GM12878 (cell line): ENCODE measurements at regions not wholly inside any gene's neighbourhood (a gene's known extent, or its start where the extent isn't known, plus 50 kb on each side); places are given as distances from the start of the nearest gene placed in this dataset.

Experiments used
- ATAC-seq: fragments of 200-7000 bp; cut with Tn5 transposase; 3 replicates; pipeline ENCODE4 v1.9.1; 2020; ENCODE audit warnings: mild to moderate bottlenecking, moderate library complexity
- BruUV-seq: library from RNA; stranded (reverse); fragments of 400-500 nt; replicated peaks from 2 replicates; lab custom pipeline; 2021; lab: Mats Ljungman, UMichigan
- CTCF ChIA-PET: fragments of 300-600 bp; sonication (Branson Sonifier 250); formaldehyde crosslinking; extraction: SDS; loops from one replicate; lab custom pipeline; 2021; ENCODE audit warnings: inconsistent platforms; lab: Yijun Ruan, JAX
- POLR2A ChIA-PET: fragments of 350-600 bp; formaldehyde crosslinking; extraction: SDS; loops from one replicate; lab custom pipeline; 2021; ENCODE audit warnings: inconsistent platforms; lab: Charles Lee
- RAD21 ChIA-PET: fragments of 300-600 bp; sonication (Branson Sonifier 250); formaldehyde crosslinking; loops from one replicate; lab custom pipeline; 2023; ENCODE audit warnings: antibody characterized with exemption; ENCODE audit not compliant: unreplicated experiment; lab: Charles Lee
- SMC1A ChIA-PET: fragments of 300-600 bp; sonication (Branson Sonifier 250); formaldehyde crosslinking; loops from one replicate; lab custom pipeline; 2023; ENCODE audit not compliant: unreplicated experiment, uncharacterized antibody; lab: Charles Lee
- DNase-seq: peaks from one replicate; pipeline ENCODE4 v3.0.0-alpha.2; 2011; ENCODE audit warnings: low read depth, low spot score
- FAIRE-seq: peaks from 3 replicates; lab custom pipeline; 2011; peaks lifted over from hg19 to GRCh38; lab: Jason Lieb, UNC
- H2AFZ ChIP-seq: 2 replicates; pipeline ENCODE4 v1.6.0; 2011; ENCODE audit warnings: low read depth, low read length, control low read depth; ENCODE audit not compliant: control insufficient read depth
- H3K27ac ChIP-seq: 2 replicates; pipeline ENCODE4 v1.5.1; 2011; ENCODE audit warnings: control low read depth; ENCODE audit not compliant: control insufficient read depth, insufficient read depth
- H3K27me3 ChIP-seq, 2 experiments: replicated peaks in 1 of 2; 2 replicates each; pipeline versions ENCODE4 v1.6.0 to v1.6.1; 2011; ENCODE audit warnings: low read length in 1 of 2; ENCODE audit not compliant: control insufficient read depth in 2 of 2, insufficient read depth in 2 of 2
- H3K36me3 ChIP-seq, 2 experiments: 2 replicates each; pipeline ENCODE4 v1.5.1; 2011; ENCODE audit warnings: low read length in 1 of 2; ENCODE audit not compliant: control insufficient read depth in 2 of 2, insufficient read depth in 2 of 2
- H3K4me1 ChIP-seq: 2 replicates; pipeline ENCODE4 v1.6.1; 2011; ENCODE audit warnings: mild to moderate bottlenecking, low read length, moderate library complexity, mixed read lengths; ENCODE audit not compliant: control insufficient read depth, insufficient read depth
- H3K4me2 ChIP-seq: 2 replicates; pipeline ENCODE4 v1.6.0; 2011; ENCODE audit warnings: control low read depth; ENCODE audit not compliant: control insufficient read depth, insufficient read depth
- H3K4me3 ChIP-seq: fragments of 200-600 bp; sonication (generic); 2 replicates; pipeline ENCODE4 v1.5.1; 2016
- H3K79me2 ChIP-seq: 2 replicates; pipeline ENCODE4 v1.6.0; 2011; ENCODE audit warnings: low read length; ENCODE audit not compliant: control insufficient read depth, insufficient read depth
- H3K9ac ChIP-seq: 2 replicates; pipeline ENCODE4 v1.8.0; 2011; ENCODE audit warnings: low read length, control low read depth, mixed read lengths; ENCODE audit not compliant: control insufficient read depth, insufficient read depth
- H3K9me3 ChIP-seq: replicated peaks from 3 replicates; pipeline ENCODE4 v1.5.1; 2011; ENCODE audit warnings: mild to moderate bottlenecking, low read length; ENCODE audit not compliant: control insufficient read depth, insufficient read depth
- H4K20me1 ChIP-seq: 2 replicates; pipeline ENCODE4 v1.6.0; 2011; ENCODE audit not compliant: control insufficient read depth, insufficient read depth
- ATF2 ChIP-seq: IDR thresholded peaks from 2 replicates; pipeline ENCODE4 v1.6.1; 2012; ENCODE audit warnings: low read length, inconsistent platforms
- ATF3 ChIP-seq: IDR thresholded peaks from 2 replicates; pipeline ENCODE4 v1.6.1; 2011; ENCODE audit warnings: low read depth, mild to moderate bottlenecking, low read length, moderate library complexity, borderline replicate concordance; ENCODE audit errors: extremely low read depth
- CBX5 ChIP-seq: sonication (generic); IDR thresholded peaks from 2 replicates; pipeline ENCODE4 v1.6.1; 2016; ENCODE audit warnings: low read depth, moderate library complexity, mild to moderate bottlenecking, inconsistent platforms
- CREM ChIP-seq: IDR thresholded peaks from 2 replicates; pipeline ENCODE4 v1.6.1; 2014; ENCODE audit warnings: antibody characterized with exemption, low read depth
- DPF2 ChIP-seq: fragments of 450-650 bp; IDR thresholded peaks from 2 replicates; pipeline ENCODE4 v1.6.1; 2017; ENCODE audit warnings: mild to moderate bottlenecking
- ESRRA ChIP-seq: IDR thresholded peaks from 2 replicates; pipeline ENCODE4 v1.6.1; 2012; ENCODE audit warnings: mild to moderate bottlenecking, low read length, improper control_type of control experiment
- EZH2 ChIP-seq: IDR thresholded peaks from 2 replicates; pipeline ENCODE4 v1.6.1; 2012; ENCODE audit warnings: low read depth, mild to moderate bottlenecking, control low read depth, inconsistent platforms, low read length, borderline replicate concordance; ENCODE audit not compliant: control insufficient read depth
- HDAC6 ChIP-seq: fragments of 200-600 bp; sonication (generic); IDR thresholded peaks from one replicate; pipeline ENCODE4 v1.8.0; 2017; ENCODE audit warnings: antibody characterized with exemption; ENCODE audit not compliant: unreplicated experiment
- KDM1A ChIP-seq: fragments of 200-600 bp; sonication (generic); IDR thresholded peaks from 2 replicates; pipeline ENCODE4 v1.6.1; 2016; ENCODE audit warnings: borderline replicate concordance
- MEF2B ChIP-seq: fragments of 450-650 bp; IDR thresholded peaks from 2 replicates; pipeline ENCODE4 v1.6.1; 2018; ENCODE audit warnings: mild to moderate bottlenecking, moderate library complexity; ENCODE audit not compliant: partially characterized antibody, poor library complexity, severe bottlenecking
- NFXL1 ChIP-seq: fragments of 450-650 bp; IDR thresholded peaks from 2 replicates; pipeline ENCODE4 v1.6.1; 2017; ENCODE audit warnings: antibody characterized with exemption, mild to moderate bottlenecking, borderline replicate concordance
- NFYA ChIP-seq: IDR thresholded peaks from 2 replicates; pipeline ENCODE4 v1.6.1; 2011; ENCODE audit warnings: low read depth, mild to moderate bottlenecking, low read length, improper control_type of control experiment, borderline replicate concordance
- NR2C2 ChIP-seq: IDR thresholded peaks from 2 replicates; pipeline ENCODE4 v1.6.1; 2011; ENCODE audit warnings: borderline replicate concordance, low read depth; ENCODE audit not compliant: control insufficient read depth, insufficient read length
- RBBP5 ChIP-seq: fragments of 200-600 bp; sonication (generic); conservative IDR thresholded peaks from 2 replicates; pipeline ENCODE4 v1.6.1; 2016
- SUPT20H ChIP-seq: IDR thresholded peaks from 2 replicates; pipeline ENCODE4 v1.6.1; 2011; ENCODE audit warnings: low read depth, mild to moderate bottlenecking, low read length, moderate library complexity, borderline replicate concordance; ENCODE audit not compliant: control insufficient read depth
- TARDBP ChIP-seq: IDR thresholded peaks from 2 replicates; pipeline ENCODE4 v1.6.1; 2016; ENCODE audit warnings: borderline replicate concordance
- YY1 ChIP-seq: IDR thresholded peaks from 2 replicates; pipeline ENCODE4 v1.6.1; 2011; ENCODE audit warnings: low read depth, mild to moderate bottlenecking, low read length
- ZNF274 ChIP-seq: IDR thresholded peaks from one replicate; pipeline ENCODE4 v1.8.0; 2011; ENCODE audit not compliant: insufficient read length, insufficient read depth
- WGBS: methylation state at CpG from one replicate; pipeline ENCODE4 v1.1.6; 2016; ENCODE audit warnings: low lambda C conversion rate; ENCODE audit not compliant: insufficient replicate concordance, insufficient coverage; ENCODE audit errors: missing lambda C conversion rate; 5-methylcytosine and 5-hydroxymethylcytosine counted together
- in situ Hi-C: fragments of 300-500 bp; cut with MboI; formaldehyde crosslinking; loops from 9 replicates; pipeline ENCODE4 v1.14.3; 2018; ENCODE audit warnings: mixed read lengths
- intact Hi-C: fragments of 100-400 bp; cut with micrococcal nuclease; formaldehyde crosslinking; loops from one replicate; pipeline ENCODE4 v1.14.2; 2022; ENCODE audit not compliant: unreplicated experiment

GRCh38 chr11:92101920-92102319 is 122.7 kb upstream of the FAT3 start:
- no peaks in the 10 kb centered on the region for H3K27me3 ChIP-seq
- no peak overlapping the region for H3K4me2 ChIP-seq
- intact Hi-C loops (no loop called here), in situ Hi-C loops (no loop called here)
- H3K36me3 ChIP-seq = no peaks in the 10 kb centered on the region
- H2AFZ ChIP-seq = no peak overlapping the region
- no peaks in the 10 kb centered on the region for H4K20me1 ChIP-seq
- ChIA-PET POLR2A (no interaction called here), CTCF (interaction anchor here (0.6 kb wide), 1 partner anchor 81 kb away, joined by 3 read pairs; no protein-coding TSS in a partner anchor), RAD21 (no interaction called here), SMC1A (no interaction called here)
- no peak for TF ChIP-seq SUPT20H
- TF ChIP-seq HDAC6 = no peak
- no peak for TF ChIP-seq YY1
- TF ChIP-seq ESRRA = no peak
- no peak for TF ChIP-seq CBX5
- no peak for TF ChIP-seq CREM
- TF ChIP-seq ATF3 = no peak
- TF ChIP-seq ZNF274 = no peak
- no peaks in the 10 kb centered on the region for H3K9me3 ChIP-seq
- H3K4me3 ChIP-seq = no peak overlapping the region
- ATAC-seq = no peak
- FAIRE-seq = no peak
- DNase-seq = no peak
- H3K9ac ChIP-seq = no peak overlapping the region
- no TSS peak for BruUV-seq
- WGBS = 39% methylated on average over 1 of the region's 1 CpG
- H3K27ac ChIP-seq = no peak overlapping the region
- H3K79me2 ChIP-seq = no peaks in the 10 kb centered on the region
- no peaks in the 10 kb centered on the region for H3K4me1 ChIP-seq

GRCh38 chr11:92099183-92099582 is 125.4 kb upstream of the FAT3 start:
- FAIRE-seq (no peak), ATAC-seq (no peak), DNase-seq (no peak)
- Histone ChIP-seq H3K36me3 (no peaks in the 10 kb centered on the region), H3K27ac (no peak overlapping the region), H2AFZ (no peak overlapping the region), H3K4me1 (no peaks in the 10 kb centered on the region), H3K4me2 (no peak overlapping the region), H3K9ac (no peak overlapping the region), H3K4me3 (no peak overlapping the region), H3K27me3 (no peaks in the 10 kb centered on the region), H4K20me1 (no peaks in the 10 kb centered on the region), H3K9me3 (no peaks in the 10 kb centered on the region), H3K79me2 (no peaks in the 10 kb centered on the region)
- WGBS = 0% methylated on average over 1 of the region's 1 CpG
- intact Hi-C loops (no loop called here), in situ Hi-C loops (no loop called here)
- ChIA-PET RAD21 (no interaction called here), CTCF (no interaction called here), SMC1A (no interaction called here), POLR2A (no interaction called here)
- BruUV-seq = no TSS peak
- TF ChIP-seq NR2C2 (no peak), KDM1A (no peak), NFYA (no peak), ATF2 (no peak), ATF3 (no peak), TARDBP (no peak), RBBP5 (no peak), NFXL1 (no peak), DPF2 (no peak), EZH2 (no peak), MEF2B (no peak)
